Breast epithelium (tissue), 4 donors: ENCODE measurements at regions not wholly inside any gene's neighbourhood (a gene's known extent, or its start where the extent isn't known, plus 50 kb on each side); places are given as distances from the start of the nearest gene placed in this dataset.
"Not testable (repeated sequence)": the region's sequence is repeated elsewhere in the genome, so short reads cannot be mapped to it uniquely, and the experiment has no call there.

ENCODE experiments used
- DNase-seq, 2 donors: peaks; one replicate each; pipeline ENCODE4 v3.0.0-alpha.2; 2019; ENCODE audit warnings: low spot score in 2 of 2
- H3K27ac ChIP-seq, 2 donors: fragments of 200-600 bp; sonication (generic) in 1 of 2; one replicate each; pipeline ENCODE4 v1.5.1; 2016 to 2019; ENCODE audit warnings: mild to moderate bottlenecking in 1 of 2
- H3K27me3 ChIP-seq, 2 donors: fragments of 200-600 bp; sonication (generic) in 1 of 2; one replicate each; pipeline versions ENCODE4 v1.5.1 to v1.6.0; 2017 to 2019; ENCODE audit warnings: control low read depth in 1 of 2, mild to moderate bottlenecking in 1 of 2
- H3K36me3 ChIP-seq: fragments of 200-600 bp; one replicate; pipeline ENCODE4 v1.5.1; 2019
- H3K4me1 ChIP-seq, 2 donors: fragments of 200-600 bp; sonication (generic); one replicate each; pipeline ENCODE4 v1.5.1; 2016 to 2019; ENCODE audit warnings: control low read depth in 1 of 2
- H3K4me3 ChIP-seq, 3 donors: fragments of 200-600 bp; sonication (generic); 1 replicate in 2 of 3; 2 replicates in 1 of 3; pipeline ENCODE4 v1.5.1; 2016 to 2019; ENCODE audit warnings: mild to moderate bottlenecking in 3 of 3, moderate library complexity in 2 of 3
- H3K9me3 ChIP-seq, 2 donors: fragments of 200-600 bp; sonication (generic) in 1 of 2; one replicate each; pipeline ENCODE4 v1.5.1; 2016 to 2019; ENCODE audit warnings: control low read depth in 1 of 2
- CTCF ChIP-seq, 3 donors: fragments of 450-650 bp; IDR thresholded peaks; one replicate each; pipeline ENCODE4 v1.5.1; 2016 to 2017; ENCODE audit warnings: antibody characterized with exemption in 3 of 3, mild to moderate bottlenecking in 3 of 3, moderate library complexity in 3 of 3
- POLR2A ChIP-seq: fragments of 450-650 bp; IDR thresholded peaks from one replicate; pipeline ENCODE4 v1.6.1; 2016; ENCODE audit warnings: antibody characterized with exemption, mild to moderate bottlenecking, moderate library complexity
- POLR2AphosphoS5 ChIP-seq, 3 donors: sonication (generic); formaldehyde crosslinking; IDR thresholded peaks; one replicate each; pipeline ENCODE4 v1.6.1; 2017; ENCODE audit warnings: antibody characterized with exemption in 3 of 3
- intact Hi-C: fragments of 100-400 bp; cut with DNase I; formaldehyde crosslinking; loops from one replicate; pipeline ENCODE4 v1.15.1; 2023; ENCODE audit warnings: low total_unique reads

- intact Hi-C loops: no loop called here
- no peak overlapping the region for H3K4me3 ChIP-seq
- no peak overlapping the region for H3K27ac ChIP-seq
- no peaks in the 10 kb centered on the region for H3K4me1 ChIP-seq
- H3K9me3 ChIP-seq: no peaks in the 10 kb centered on the region
- no peak for DNase-seq
- TF ChIP-seq POLR2A (no peak), POLR2AphosphoS5 (IDR thresholded peaks at IDR 0.05) (no peak), CTCF (IDR thresholded peaks at IDR 0.05) (no peak)
- H3K36me3 ChIP-seq: no peaks in the 10 kb centered on the region
- no peaks in the 10 kb centered on the region for H3K27me3 ChIP-seq
Observed at GRCh38 chr4:126539771-126540170, 1093.0 kb upstream of the INTU start.

GRCh38 chr4:126541820-126542219 lies 1090.9 kb upstream of the INTU start:
- no peak overlapping the region for H3K27ac ChIP-seq
- intact Hi-C loops: no loop called here
- H3K4me3 ChIP-seq: no peak overlapping the region
- H3K9me3 ChIP-seq: no peaks in the 10 kb centered on the region
- no peaks in the 10 kb centered on the region for H3K4me1 ChIP-seq
- no peaks in the 10 kb centered on the region for H3K27me3 ChIP-seq
- H3K36me3 ChIP-seq: no peaks in the 10 kb centered on the region
- TF ChIP-seq POLR2AphosphoS5 (IDR thresholded peaks at IDR 0.05) (no peak), POLR2A (no peak), CTCF (IDR thresholded peaks at IDR 0.05) (no peak)
- no peak for DNase-seq

- DNase-seq: no peak
- Histone ChIP-seq H3K9me3 (no peaks in the 10 kb centered on the region), H3K36me3 (no peaks in the 10 kb centered on the region), H3K27me3 (no peaks in the 10 kb centered on the region), H3K4me3 (no peak overlapping the region), H3K4me1 (no peaks in the 10 kb centered on the region), H3K27ac (no peak overlapping the region)
- intact Hi-C loops: no loop called here
- TF ChIP-seq CTCF (IDR thresholded peaks at IDR 0.05) (no peak), POLR2A (no peak), POLR2AphosphoS5 (IDR thresholded peaks at IDR 0.05) (no peak)
Observed at GRCh38 chr4:126544276-126544675, 1088.5 kb upstream of the INTU start.

- intact Hi-C loops, H3K4me3 ChIP-seq, DNase-seq, H3K27me3 ChIP-seq, H3K9me3 ChIP-seq, H3K27ac ChIP-seq, H3K4me1 ChIP-seq, H3K36me3 ChIP-seq: not testable (repeated sequence)
Observed at GRCh38 chr4:126546197-126546596, 1086.6 kb upstream of the INTU start.

- H3K4me3 ChIP-seq: no peak overlapping the region
- DNase-seq: no peak
- no peak overlapping the region for H3K27ac ChIP-seq
- no peaks in the 10 kb centered on the region for H3K9me3 ChIP-seq
- H3K4me1 ChIP-seq: no peaks in the 10 kb centered on the region
- intact Hi-C loops: no loop called here
- no peaks in the 10 kb centered on the region for H3K27me3 ChIP-seq
- TF ChIP-seq POLR2AphosphoS5 (IDR thresholded peaks at IDR 0.05): no peak
- no peak for TF ChIP-seq CTCF (IDR thresholded peaks at IDR 0.05)
- H3K36me3 ChIP-seq: no peaks in the 10 kb centered on the region
Observed at GRCh38 chr4:126547352-126547751, 1085.4 kb upstream of the INTU start.

- H3K27me3 ChIP-seq: no peaks in the 10 kb centered on the region
- intact Hi-C loops: no loop called here
- H3K9me3 ChIP-seq: no peaks in the 10 kb centered on the region
- H3K36me3 ChIP-seq: no peaks in the 10 kb centered on the region
- TF ChIP-seq POLR2A (no peak), POLR2AphosphoS5 (IDR thresholded peaks at IDR 0.05) (no peak), CTCF (IDR thresholded peaks at IDR 0.05) (no peak)
- no peaks in the 10 kb centered on the region for H3K4me1 ChIP-seq
- no peak overlapping the region for H3K4me3 ChIP-seq
- DNase-seq: no peak
- H3K27ac ChIP-seq: no peak overlapping the region
Observed at GRCh38 chr4:126548890-126549289, 1083.9 kb upstream of the INTU start.
